ENCODE measurements at regions not wholly inside any gene's neighbourhood (a gene's known extent, or its start where the extent isn't known, plus 50 kb on each side); places are given as distances from the start of the nearest gene placed in this dataset.

DNA sequence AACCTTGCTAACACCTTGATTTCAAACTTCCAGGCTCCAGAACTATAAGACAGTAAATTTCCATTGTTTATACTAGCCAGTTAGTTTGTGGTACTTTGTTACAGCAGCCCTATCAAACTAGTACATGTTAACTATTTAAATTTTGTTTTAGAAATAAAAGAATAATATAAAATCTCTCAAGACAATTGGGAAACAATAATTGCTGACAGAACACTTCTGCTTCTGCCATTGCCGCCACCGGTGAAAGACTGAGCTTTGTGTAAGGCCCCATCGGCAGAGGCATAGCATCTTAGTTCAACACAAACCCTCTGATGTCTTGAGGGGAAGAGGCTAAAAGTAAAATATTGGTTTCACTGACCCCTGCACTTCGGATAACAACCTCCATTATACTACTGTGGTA lies 1607.1 kb upstream of the SEL1L start:
- Histone ChIP-seq H3K9ac (ENCODE audit: low read length in 5 of 5) (no peak overlapping the region), H3K27me3 (ENCODE audit: control insufficient read depth in 5 of 5, insufficient read depth in 4 of 5, low read length in 5 of 5) (no peaks in the 10 kb centered on the region), H3K27ac (ENCODE audit: low read depth, low read length) (no peak overlapping the region), H3K36me3 (ENCODE audit: control insufficient read depth in 5 of 5, insufficient read depth in 5 of 5, low read length in 5 of 5) (no peaks in the 10 kb centered on the region), H3K4me3 (ENCODE audit: low read depth in 1 of 5, low read length in 5 of 5) (no peak overlapping the region), H3K9me3 (ENCODE audit: control insufficient read depth in 5 of 5, low read length in 5 of 5) (no peaks in the 10 kb centered on the region), H3K4me1 (ENCODE audit: control insufficient read depth in 5 of 5, insufficient read depth in 5 of 5, low read length in 5 of 5) (no peaks in the 10 kb centered on the region)

DNA sequence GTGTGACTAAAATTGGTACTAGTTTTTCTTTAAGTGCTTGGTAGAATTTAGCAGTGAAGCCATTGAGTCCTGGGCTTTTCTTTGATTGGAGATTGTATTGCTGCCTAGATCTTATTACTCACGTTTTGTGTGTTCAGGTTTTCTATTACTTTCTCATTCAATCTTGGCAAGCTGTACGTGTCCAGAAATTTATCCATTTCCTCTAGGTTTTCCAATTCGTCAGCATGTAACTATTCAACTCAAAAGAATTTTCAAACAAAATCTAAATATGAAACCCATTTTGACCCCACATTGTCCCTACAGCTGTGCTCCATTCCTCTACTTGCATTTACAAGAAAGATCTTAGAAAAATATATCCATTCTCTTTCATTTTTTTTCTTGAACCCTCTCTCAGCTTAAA lies 1613.4 kb upstream of the SEL1L start:
- no peak overlapping the region for H3K4me3 ChIP-seq (ENCODE audit: low read depth in 1 of 5, low read length in 5 of 5)
- no peak overlapping the region for H3K9ac ChIP-seq (ENCODE audit: low read length in 5 of 5)
- no peaks in the 10 kb centered on the region for H3K9me3 ChIP-seq (ENCODE audit: control insufficient read depth in 5 of 5, low read length in 5 of 5)
- no peaks in the 10 kb centered on the region for H3K36me3 ChIP-seq (ENCODE audit: control insufficient read depth in 5 of 5, insufficient read depth in 5 of 5, low read length in 5 of 5)
- H3K4me1 ChIP-seq (ENCODE audit: control insufficient read depth in 5 of 5, insufficient read depth in 5 of 5, low read length in 5 of 5) = no peaks in the 10 kb centered on the region
- no peaks in the 10 kb centered on the region for H3K27me3 ChIP-seq (ENCODE audit: control insufficient read depth in 5 of 5, insufficient read depth in 4 of 5, low read length in 5 of 5)
- H3K27ac ChIP-seq (ENCODE audit: low read depth, low read length) = no peak overlapping the region

- Histone ChIP-seq H3K36me3 (ENCODE audit: control insufficient read depth in 5 of 5, insufficient read depth in 5 of 5, low read length in 5 of 5) (no peaks in the 10 kb centered on the region), H3K4me3 (ENCODE audit: low read depth in 1 of 5, low read length in 5 of 5) (no peak overlapping the region)
These were observed 1617.9 kb upstream of the SEL1L start for GRCh38 chr14:83151571-83151970.

DNA sequence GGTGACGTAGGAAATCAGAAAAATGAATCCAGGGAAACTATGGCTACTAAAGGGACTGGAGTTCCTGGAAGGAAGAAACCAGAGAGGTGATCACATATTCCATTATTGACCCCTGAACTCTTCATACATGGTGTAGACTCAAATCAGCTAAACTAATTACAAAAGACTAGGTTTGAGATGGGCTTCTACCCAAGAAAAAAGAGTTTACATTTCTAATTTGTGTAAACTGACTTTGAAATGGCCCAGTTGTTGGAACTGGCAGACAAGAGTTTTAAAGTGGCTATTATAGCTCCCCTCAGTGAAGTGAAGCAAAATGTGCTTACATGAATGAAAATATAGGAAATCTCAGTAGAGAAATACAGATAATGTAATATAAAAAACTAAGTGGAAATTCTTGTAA lies 1619.4 kb upstream of the SEL1L start:
- Histone ChIP-seq H3K27ac (ENCODE audit: low read depth, low read length) (no peak overlapping the region), H3K36me3 (ENCODE audit: control insufficient read depth in 5 of 5, insufficient read depth in 5 of 5, low read length in 5 of 5) (no peaks in the 10 kb centered on the region), H3K4me3 (ENCODE audit: low read depth in 1 of 5, low read length in 5 of 5) (no peak overlapping the region), H3K9ac (ENCODE audit: low read length in 5 of 5) (no peak overlapping the region), H3K4me1 (ENCODE audit: control insufficient read depth in 5 of 5, insufficient read depth in 5 of 5, low read length in 5 of 5) (no peaks in the 10 kb centered on the region), H3K9me3 (ENCODE audit: control insufficient read depth in 5 of 5, low read length in 5 of 5) (no peaks in the 10 kb centered on the region), H3K27me3 (ENCODE audit: control insufficient read depth in 5 of 5, insufficient read depth in 4 of 5, low read length in 5 of 5) (no peaks in the 10 kb centered on the region)

More at GRCh38 chr14:83151571-83151970, 1617.9 kb upstream of the SEL1L start:
- no peak overlapping the region for H3K27ac ChIP-seq (ENCODE audit: low read depth, low read length)
- H3K27me3 ChIP-seq (ENCODE audit: control insufficient read depth in 5 of 5, insufficient read depth in 4 of 5, low read length in 5 of 5) = no peaks in the 10 kb centered on the region
- H3K4me1 ChIP-seq (ENCODE audit: control insufficient read depth in 5 of 5, insufficient read depth in 5 of 5, low read length in 5 of 5) = no peaks in the 10 kb centered on the region
- H3K9ac ChIP-seq (ENCODE audit: low read length in 5 of 5) = no peak overlapping the region
- no peaks in the 10 kb centered on the region for H3K9me3 ChIP-seq (ENCODE audit: control insufficient read depth in 5 of 5, low read length in 5 of 5)

GRCh38 chr14:83162361-83162929 lies 1628.8 kb upstream of the SEL1L start:
- Histone ChIP-seq H3K9me3 (ENCODE audit: control insufficient read depth in 5 of 5, low read length in 5 of 5) (no peaks in the 10 kb centered on the region), H3K4me1 (ENCODE audit: control insufficient read depth in 5 of 5, insufficient read depth in 5 of 5, low read length in 5 of 5) (no peaks in the 10 kb centered on the region), H3K9ac (ENCODE audit: low read length in 5 of 5) (no peak overlapping the region), H3K4me3 (ENCODE audit: low read depth in 1 of 5, low read length in 5 of 5) (no peak overlapping the region), H3K27me3 (ENCODE audit: control insufficient read depth in 5 of 5, insufficient read depth in 4 of 5, low read length in 5 of 5) (no peaks in the 10 kb centered on the region), H3K27ac (ENCODE audit: low read depth, low read length) (no peak overlapping the region), H3K36me3 (ENCODE audit: control insufficient read depth in 5 of 5, insufficient read depth in 5 of 5, low read length in 5 of 5) (no peaks in the 10 kb centered on the region)

DNA sequence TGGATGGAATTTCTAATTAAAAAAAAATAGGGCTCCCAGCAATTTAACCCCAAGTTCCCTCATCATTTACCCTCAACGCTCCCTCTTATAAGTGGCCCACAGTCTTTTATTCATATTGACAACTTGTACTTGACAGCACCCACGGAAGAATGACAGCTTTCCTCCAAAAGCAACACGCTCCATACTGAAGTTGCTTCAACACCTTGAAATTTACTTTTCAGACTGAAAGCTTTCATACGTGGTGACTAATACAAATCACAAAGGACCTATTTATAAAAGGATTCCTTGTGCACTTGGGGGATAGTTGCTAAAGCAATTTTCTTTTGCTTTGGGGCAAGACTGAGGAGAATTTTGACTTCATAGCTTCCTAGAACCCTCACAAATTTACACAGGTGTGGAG lies 1629.4 kb upstream of the SEL1L start:
- Histone ChIP-seq H3K4me1 (ENCODE audit: control insufficient read depth in 5 of 5, insufficient read depth in 5 of 5, low read length in 5 of 5) (no peaks in the 10 kb centered on the region), H3K27ac (ENCODE audit: low read depth, low read length) (no peak overlapping the region), H3K9ac (ENCODE audit: low read length in 5 of 5) (no peak overlapping the region), H3K4me3 (ENCODE audit: low read depth in 1 of 5, low read length in 5 of 5) (no peak overlapping the region), H3K36me3 (ENCODE audit: control insufficient read depth in 5 of 5, insufficient read depth in 5 of 5, low read length in 5 of 5) (no peaks in the 10 kb centered on the region), H3K27me3 (ENCODE audit: control insufficient read depth in 5 of 5, insufficient read depth in 4 of 5, low read length in 5 of 5) (no peaks in the 10 kb centered on the region), H3K9me3 (ENCODE audit: control insufficient read depth in 5 of 5, low read length in 5 of 5) (no peaks in the 10 kb centered on the region)

DNA sequence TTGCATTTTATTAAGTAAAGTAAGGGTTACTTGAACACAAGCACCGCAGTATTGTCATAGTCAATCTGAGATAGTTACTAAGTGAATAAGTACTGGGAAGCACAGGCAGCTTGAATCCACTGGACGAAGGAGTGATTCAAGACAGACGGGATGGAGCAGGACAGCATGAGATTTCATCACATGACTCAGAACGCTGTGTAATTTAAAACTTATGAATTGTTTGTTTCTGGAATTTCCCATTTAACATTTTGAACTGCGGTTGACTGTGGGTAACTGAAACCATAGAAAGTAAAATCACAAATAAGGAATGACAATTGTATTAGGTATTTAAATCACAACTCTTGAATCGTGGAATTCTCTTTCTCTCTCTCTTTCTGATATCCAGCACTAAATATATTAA lies 1630.4 kb upstream of the SEL1L start:
- H3K36me3 ChIP-seq (ENCODE audit: control insufficient read depth in 5 of 5, insufficient read depth in 5 of 5, low read length in 5 of 5) = no peaks in the 10 kb centered on the region
- no peak overlapping the region for H3K9ac ChIP-seq (ENCODE audit: low read length in 5 of 5)
- H3K9me3 ChIP-seq (ENCODE audit: control insufficient read depth in 5 of 5, low read length in 5 of 5) = no peaks in the 10 kb centered on the region
- H3K27me3 ChIP-seq (ENCODE audit: control insufficient read depth in 5 of 5, insufficient read depth in 4 of 5, low read length in 5 of 5) = no peaks in the 10 kb centered on the region
- H3K27ac ChIP-seq (ENCODE audit: low read depth, low read length) = no peak overlapping the region
- no peaks in the 10 kb centered on the region for H3K4me1 ChIP-seq (ENCODE audit: control insufficient read depth in 5 of 5, insufficient read depth in 5 of 5, low read length in 5 of 5)
- H3K4me3 ChIP-seq (ENCODE audit: low read depth in 1 of 5, low read length in 5 of 5) = no peak overlapping the region

DNA sequence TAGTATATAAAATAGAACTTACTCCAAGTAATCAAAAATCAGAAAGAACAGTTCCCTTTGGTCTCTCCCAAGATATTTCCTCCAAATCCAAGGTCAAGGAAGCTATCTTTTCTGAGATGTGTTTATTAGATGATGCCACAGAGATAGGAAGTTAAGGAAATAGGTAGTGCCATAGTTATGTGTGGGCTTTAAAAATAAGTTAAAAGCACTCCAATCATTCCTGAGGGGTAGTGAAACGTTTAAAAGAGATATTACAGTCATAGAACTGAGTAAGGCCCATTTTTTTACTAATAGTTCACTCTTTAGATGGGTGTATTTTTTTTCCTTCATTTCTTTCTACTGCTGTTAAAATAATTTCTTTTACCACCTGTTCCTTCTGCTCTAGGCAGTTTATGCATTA lies 1630.9 kb upstream of the SEL1L start:
- Histone ChIP-seq H3K36me3 (ENCODE audit: control insufficient read depth in 5 of 5, insufficient read depth in 5 of 5, low read length in 5 of 5) (no peaks in the 10 kb centered on the region), H3K9me3 (ENCODE audit: control insufficient read depth in 5 of 5, low read length in 5 of 5) (no peaks in the 10 kb centered on the region), H3K4me1 (ENCODE audit: control insufficient read depth in 5 of 5, insufficient read depth in 5 of 5, low read length in 5 of 5) (no peaks in the 10 kb centered on the region), H3K4me3 (ENCODE audit: low read depth in 1 of 5, low read length in 5 of 5) (no peak overlapping the region), H3K9ac (ENCODE audit: low read length in 5 of 5) (no peak overlapping the region), H3K27ac (ENCODE audit: low read depth, low read length) (no peak overlapping the region), H3K27me3 (ENCODE audit: control insufficient read depth in 5 of 5, insufficient read depth in 4 of 5, low read length in 5 of 5) (no peaks in the 10 kb centered on the region)

GRCh38 chr14:83170165-83170564 lies 1636.5 kb upstream of the SEL1L start:
- no peaks in the 10 kb centered on the region for H3K4me1 ChIP-seq (ENCODE audit: control insufficient read depth in 5 of 5, insufficient read depth in 5 of 5, low read length in 5 of 5)
- no peak overlapping the region for H3K4me3 ChIP-seq (ENCODE audit: low read depth in 1 of 5, low read length in 5 of 5)
- H3K36me3 ChIP-seq (ENCODE audit: control insufficient read depth in 5 of 5, insufficient read depth in 5 of 5, low read length in 5 of 5) = no peaks in the 10 kb centered on the region
- no peak overlapping the region for H3K9ac ChIP-seq (ENCODE audit: low read length in 5 of 5)
- no peaks in the 10 kb centered on the region for H3K27me3 ChIP-seq (ENCODE audit: control insufficient read depth in 5 of 5, insufficient read depth in 4 of 5, low read length in 5 of 5)
- no peak overlapping the region for H3K27ac ChIP-seq (ENCODE audit: low read depth, low read length)
- H3K9me3 ChIP-seq (ENCODE audit: control insufficient read depth in 5 of 5, low read length in 5 of 5) = no peaks in the 10 kb centered on the region

GRCh38 chr14:83171761-83172160 lies 1638.1 kb upstream of the SEL1L start:
- Histone ChIP-seq H3K27me3 (ENCODE audit: control insufficient read depth in 5 of 5, insufficient read depth in 4 of 5, low read length in 5 of 5) (no peaks in the 10 kb centered on the region), H3K27ac (ENCODE audit: low read depth, low read length) (no peak overlapping the region), H3K9ac (ENCODE audit: low read length in 5 of 5) (no peak overlapping the region), H3K4me1 (ENCODE audit: control insufficient read depth in 5 of 5, insufficient read depth in 5 of 5, low read length in 5 of 5) (no peaks in the 10 kb centered on the region), H3K36me3 (ENCODE audit: control insufficient read depth in 5 of 5, insufficient read depth in 5 of 5, low read length in 5 of 5) (no peaks in the 10 kb centered on the region), H3K4me3 (ENCODE audit: low read depth in 1 of 5, low read length in 5 of 5) (no peak overlapping the region), H3K9me3 (ENCODE audit: control insufficient read depth in 5 of 5, low read length in 5 of 5) (no peaks in the 10 kb centered on the region)

DNA sequence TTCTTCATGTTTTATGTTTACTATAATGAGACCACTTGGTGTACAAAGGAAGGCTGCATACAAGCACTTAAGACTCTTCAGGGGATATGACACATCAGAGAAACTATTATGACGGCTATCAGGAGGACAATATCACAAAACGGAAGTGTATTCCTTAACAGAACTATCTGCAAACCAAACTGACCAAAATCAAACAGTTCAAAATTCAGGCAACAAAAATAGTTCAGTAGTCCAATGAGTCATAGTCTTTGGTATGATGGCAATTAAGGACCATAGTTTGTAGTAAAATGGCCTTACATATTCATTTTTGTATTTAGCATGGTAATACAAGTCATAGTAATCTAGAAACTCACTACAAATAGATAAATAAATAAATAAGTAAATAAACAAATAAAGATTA lies 1638.7 kb upstream of the SEL1L start:
- Histone ChIP-seq H3K27me3 (ENCODE audit: control insufficient read depth in 5 of 5, insufficient read depth in 4 of 5, low read length in 5 of 5) (no peaks in the 10 kb centered on the region), H3K27ac (ENCODE audit: low read depth, low read length) (no peak overlapping the region), H3K4me3 (ENCODE audit: low read depth in 1 of 5, low read length in 5 of 5) (no peak overlapping the region), H3K9ac (ENCODE audit: low read length in 5 of 5) (no peak overlapping the region), H3K36me3 (ENCODE audit: control insufficient read depth in 5 of 5, insufficient read depth in 5 of 5, low read length in 5 of 5) (no peaks in the 10 kb centered on the region), H3K4me1 (ENCODE audit: control insufficient read depth in 5 of 5, insufficient read depth in 5 of 5, low read length in 5 of 5) (no peaks in the 10 kb centered on the region), H3K9me3 (ENCODE audit: control insufficient read depth in 5 of 5, low read length in 5 of 5) (no peaks in the 10 kb centered on the region)
